CD14-positive monocyte (primary cell): ENCODE measurements at regions not wholly inside any gene's neighbourhood (a gene's known extent, or its start where the extent isn't known, plus 50 kb on each side); places are given as distances from the start of the nearest gene placed in this dataset.

Source experiments
- DNase-seq, 3 donors: peaks; one replicate each; pipeline ENCODE4 v3.0.0-alpha.2; 2011 to 2022
- H2AFZ ChIP-seq: 2 replicates; pipeline ENCODE4 v1.6.0; 2012; ENCODE audit warnings: mild to moderate bottlenecking, low read depth, low read length, inconsistent platforms; ENCODE audit not compliant: insufficient read depth, poor library complexity, severe bottlenecking
- H3K27ac ChIP-seq, 2 donors: 1 replicate in 1 of 2; 2 replicates in 1 of 2; pipeline ENCODE4 v1.5.1; 2012 to 2013; ENCODE audit warnings: low read length in 2 of 2, control low read depth in 1 of 2, inconsistent platforms in 1 of 2, low read depth in 1 of 2, mild to moderate bottlenecking in 1 of 2
- H3K27me3 ChIP-seq, 2 donors: one replicate each; pipeline versions ENCODE4 v1.6.0 to v1.6.1; 2011 to 2013; ENCODE audit warnings: low read length in 2 of 2; ENCODE audit not compliant: control insufficient read depth in 2 of 2, insufficient read depth in 2 of 2
- H3K36me3 ChIP-seq, 2 donors: replicated peaks in 1 of 2; 1 replicate in 1 of 2; 2 replicates in 1 of 2; pipeline versions ENCODE4 v1.5.1 to v1.6.1; 2012 to 2013; ENCODE audit warnings: low read length in 2 of 2, control low read depth in 1 of 2, inconsistent platforms in 1 of 2, mild to moderate bottlenecking in 1 of 2; ENCODE audit not compliant: insufficient read depth in 2 of 2, control insufficient read depth in 1 of 2
- H3K4me1 ChIP-seq, 2 donors: 1 replicate in 1 of 2; 2 replicates in 1 of 2; pipeline versions ENCODE4 v1.5.1 to v1.6.1; 2012 to 2013; ENCODE audit warnings: low read length in 2 of 2, control low read depth in 1 of 2, inconsistent platforms in 1 of 2, mild to moderate bottlenecking in 1 of 2, moderate library complexity in 1 of 2; ENCODE audit not compliant: insufficient read depth in 2 of 2, control insufficient read depth in 1 of 2
- H3K4me2 ChIP-seq: replicated peaks from 2 replicates; pipeline ENCODE3; 2012; ENCODE audit warnings: low read length, moderate library complexity, mild to moderate bottlenecking; ENCODE audit not compliant: poor library complexity, severe bottlenecking; ENCODE audit errors: extremely low read depth
- H3K4me3 ChIP-seq, 3 experiments: fragments of 200-600 bp in 1 of 3; sonication (generic) in 1 of 3; replicated peaks in 1 of 3; 1 replicate in 2 of 3; 2 replicates in 1 of 3; pipeline ENCODE4 v1.5.1; 2011 to 2013; ENCODE audit warnings: low read length in 3 of 3, mild to moderate bottlenecking in 3 of 3, control low read depth in 2 of 3, low read depth in 2 of 3, inconsistent platforms in 1 of 3, moderate library complexity in 1 of 3
- H3K79me2 ChIP-seq: 2 replicates; pipeline ENCODE4 v1.6.0; 2012; ENCODE audit warnings: mild to moderate bottlenecking, control low read depth, inconsistent platforms, low read length, moderate library complexity; ENCODE audit not compliant: insufficient read depth
- H3K9ac ChIP-seq: 2 replicates; pipeline ENCODE4 v1.6.0; 2017; ENCODE audit warnings: low read length, mild to moderate bottlenecking; ENCODE audit not compliant: insufficient read depth, poor library complexity, severe bottlenecking
- H3K9me3 ChIP-seq, 2 donors: replicated peaks in 1 of 2; 1 replicate in 1 of 2; 2 replicates in 1 of 2; pipeline versions ENCODE4 v1.5.1 to v1.6.1; 2012 to 2013; ENCODE audit warnings: low read length in 2 of 2, control low read depth in 1 of 2; ENCODE audit not compliant: control insufficient read depth in 1 of 2, insufficient read depth in 1 of 2
- H4K20me1 ChIP-seq: 2 replicates; pipeline ENCODE4 v1.6.0; 2012; ENCODE audit warnings: mild to moderate bottlenecking, low read length, control low read depth, moderate library complexity; ENCODE audit not compliant: insufficient read depth
- H3K27ac Mint-ChIP-seq, 7 donors: one replicate each; pipeline ENCODE4 v1.8.0; 2020; ENCODE audit warnings: mild to moderate bottlenecking in 7 of 7, mixed read lengths in 7 of 7, moderate library complexity in 6 of 7, inconsistent platforms in 2 of 7
- H3K27me3 Mint-ChIP-seq, 3 donors: one replicate each; pipeline ENCODE4 v1.8.0; 2021 to 2022; ENCODE audit warnings: low read depth in 3 of 3, mild to moderate bottlenecking in 3 of 3, mixed read lengths in 3 of 3, moderate library complexity in 3 of 3, inconsistent platforms in 1 of 3
- H3K36me3 Mint-ChIP-seq, 2 donors: one replicate each; pipeline ENCODE4 v1.8.0; 2020; ENCODE audit warnings: mixed read lengths in 2 of 2, inconsistent platforms in 1 of 2, mild to moderate bottlenecking in 1 of 2
- H3K4me1 Mint-ChIP-seq: one replicate; pipeline ENCODE4 v1.8.0; 2020; ENCODE audit warnings: mild to moderate bottlenecking, mixed read lengths
- H3K4me3 Mint-ChIP-seq, 2 donors: one replicate each; pipeline ENCODE4 v1.8.0; 2020; ENCODE audit warnings: mild to moderate bottlenecking in 2 of 2, mixed read lengths in 2 of 2, moderate library complexity in 1 of 2
- H3K9me3 Mint-ChIP-seq, 7 donors: one replicate each; pipeline ENCODE4 v1.8.0; 2020 to 2022; ENCODE audit warnings: mixed read lengths in 7 of 7, mild to moderate bottlenecking in 6 of 7, moderate library complexity in 6 of 7, inconsistent platforms in 2 of 7
- WGBS: methylation state at CpG from one replicate; pipeline ENCODE4 v1.1.5; 2013; ENCODE audit warnings: missing lambda C conversion rate; ENCODE audit not compliant: insufficient coverage; 5-methylcytosine and 5-hydroxymethylcytosine counted together
- intact Hi-C, 2 donors: fragments of 100-400 bp; cut with micrococcal nuclease; formaldehyde crosslinking; loops; one replicate each; pipeline versions ENCODE4 v1.15.0 to v1.15.1; 2023
- TF ChIP-seq, protein P1 (sequence below): fragments of 200-600 bp; IDR thresholded peaks from one replicate; pipeline ENCODE4 v1.8.0; 2022; ENCODE audit warnings: antibody characterized with exemption, mild to moderate bottlenecking

DNA sequence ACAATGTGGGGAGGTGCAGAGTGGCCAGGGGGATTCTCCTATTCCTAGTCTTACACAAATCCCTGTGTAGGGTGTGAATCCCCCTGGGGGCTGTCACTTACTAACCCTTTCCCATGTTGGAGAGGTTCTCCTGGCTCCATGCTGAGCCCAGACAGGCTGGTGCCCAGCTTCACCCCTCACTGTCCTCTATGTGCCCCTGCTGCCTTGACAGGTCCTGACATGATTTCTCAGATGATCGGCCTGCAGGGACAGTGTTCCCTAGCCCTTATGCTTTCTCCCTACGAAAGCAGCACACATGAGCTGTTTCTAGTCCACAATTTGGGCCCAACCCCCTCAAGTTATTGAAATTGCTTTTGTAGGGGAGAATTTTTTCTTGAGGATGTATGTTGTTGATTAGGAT, 68.9 kb upstream of the FAM78B start:
- H3K9me3 Mint-ChIP-seq: peaks cover 5 to 23% (median 17%) of the 10 kb centered on the region in 7 donors
- H4K20me1 ChIP-seq: no peaks in the 10 kb centered on the region
- no peaks in the 10 kb centered on the region for H3K27me3 ChIP-seq
- H3K27me3 Mint-ChIP-seq: no peaks in the 10 kb centered on the region
- H3K4me1 Mint-ChIP-seq: no peaks in the 10 kb centered on the region
- H3K4me3 Mint-ChIP-seq: no peak overlapping the region
- H3K36me3 ChIP-seq: no peaks in the 10 kb centered on the region
- H3K9ac ChIP-seq: no peak overlapping the region
- no peak overlapping the region for H3K27ac ChIP-seq
- DNase-seq: no peak
- no peaks in the 10 kb centered on the region for H3K4me1 ChIP-seq
- H3K4me3 ChIP-seq: no peak overlapping the region
- no peaks in the 10 kb centered on the region for H3K79me2 ChIP-seq
- H3K36me3 Mint-ChIP-seq: no peaks in the 10 kb centered on the region
- no peak overlapping the region for H3K27ac Mint-ChIP-seq
- intact Hi-C loops: no loop called here
- H3K9me3 ChIP-seq: peaks cover 14 to 29% of the 10 kb centered on the region in 2 donors
- H2AFZ ChIP-seq: no peak overlapping the region
- no CpG with 5 or more reads among the region's 2 CpGs for WGBS
- H3K4me2 ChIP-seq: no peak overlapping the region
- TF ChIP-seq, protein P1, sequence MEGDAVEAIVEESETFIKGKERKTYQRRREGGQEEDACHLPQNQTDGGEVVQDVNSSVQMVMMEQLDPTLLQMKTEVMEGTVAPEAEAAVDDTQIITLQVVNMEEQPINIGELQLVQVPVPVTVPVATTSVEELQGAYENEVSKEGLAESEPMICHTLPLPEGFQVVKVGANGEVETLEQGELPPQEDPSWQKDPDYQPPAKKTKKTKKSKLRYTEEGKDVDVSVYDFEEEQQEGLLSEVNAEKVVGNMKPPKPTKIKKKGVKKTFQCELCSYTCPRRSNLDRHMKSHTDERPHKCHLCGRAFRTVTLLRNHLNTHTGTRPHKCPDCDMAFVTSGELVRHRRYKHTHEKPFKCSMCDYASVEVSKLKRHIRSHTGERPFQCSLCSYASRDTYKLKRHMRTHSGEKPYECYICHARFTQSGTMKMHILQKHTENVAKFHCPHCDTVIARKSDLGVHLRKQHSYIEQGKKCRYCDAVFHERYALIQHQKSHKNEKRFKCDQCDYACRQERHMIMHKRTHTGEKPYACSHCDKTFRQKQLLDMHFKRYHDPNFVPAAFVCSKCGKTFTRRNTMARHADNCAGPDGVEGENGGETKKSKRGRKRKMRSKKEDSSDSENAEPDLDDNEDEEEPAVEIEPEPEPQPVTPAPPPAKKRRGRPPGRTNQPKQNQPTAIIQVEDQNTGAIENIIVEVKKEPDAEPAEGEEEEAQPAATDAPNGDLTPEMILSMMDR: no peak

DNA sequence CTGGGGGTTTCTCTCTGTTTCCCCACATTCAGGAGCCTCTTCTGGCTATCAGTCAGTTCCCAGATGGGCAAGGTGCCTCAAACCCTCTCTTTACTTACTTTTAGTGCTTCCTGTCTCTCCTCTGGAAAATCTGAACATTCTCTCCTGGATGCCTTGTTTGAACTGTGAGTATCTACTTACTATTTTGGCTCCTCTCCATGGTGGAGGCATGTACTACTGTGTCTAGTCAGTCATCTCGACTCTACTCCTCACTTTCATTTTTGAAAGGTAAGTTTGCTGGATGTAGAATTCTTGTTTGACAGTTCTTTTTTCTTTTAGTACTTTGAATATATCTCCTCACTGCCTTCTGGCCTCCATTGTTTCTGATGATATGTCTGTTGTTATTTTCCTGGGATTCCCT, 70.9 kb upstream of the FAM78B start:
- no peak overlapping the region for H3K27ac Mint-ChIP-seq

More for the DNA sequence above, 70.9 kb upstream of the FAM78B start:
- TF ChIP-seq, protein P1: no peak
- no CpG with 5 or more reads among the region's 1 CpG for WGBS
- no peaks in the 10 kb centered on the region for H3K4me1 ChIP-seq
- H3K4me1 Mint-ChIP-seq: no peaks in the 10 kb centered on the region
- no peaks in the 10 kb centered on the region for H3K36me3 Mint-ChIP-seq
- no peaks in the 10 kb centered on the region for H4K20me1 ChIP-seq
- peaks cover 0 to 2% (median 0%) of the 10 kb centered on the region in 3 donors for H3K27me3 Mint-ChIP-seq
- DNase-seq: no peak
- no peak overlapping the region for H3K4me3 ChIP-seq
- H3K4me2 ChIP-seq: no peak overlapping the region
- H3K36me3 ChIP-seq: no peaks in the 10 kb centered on the region
- intact Hi-C loops: no loop called here
- H3K9me3 ChIP-seq: peaks cover 14 to 29% of the 10 kb centered on the region in 2 donors
- no peak overlapping the region for H3K9ac ChIP-seq
- no peak overlapping the region for H2AFZ ChIP-seq
- H3K27ac ChIP-seq: no peak overlapping the region
- peaks cover 4 to 17% (median 11%) of the 10 kb centered on the region in 7 donors for H3K9me3 Mint-ChIP-seq
- H3K4me3 Mint-ChIP-seq: no peak overlapping the region
- H3K27me3 ChIP-seq: no peaks in the 10 kb centered on the region
- no peaks in the 10 kb centered on the region for H3K79me2 ChIP-seq
